Bronchial epithelial cell (primary cell): ENCODE measurements at regions not wholly inside any gene's neighbourhood (a gene's known extent, or its start where the extent isn't known, plus 50 kb on each side); places are given as distances from the start of the nearest gene placed in this dataset.

Source experiments
- DNase-seq: peaks from one replicate; pipeline ENCODE4 v3.0.0-alpha.2; 2010; ENCODE audit warnings: low read depth
- FAIRE-seq: peaks from 2 replicates; lab custom pipeline; 2011; peaks lifted over from hg19 to GRCh38; lab: Jason Lieb, UNC
- H3K27me3 ChIP-seq: 2 replicates; pipeline ENCODE4 v1.5.1; 2011; ENCODE audit warnings: low read length; ENCODE audit not compliant: control insufficient read depth, insufficient read depth
- H3K36me3 ChIP-seq: 2 replicates; pipeline ENCODE4 v1.5.1; 2011; ENCODE audit warnings: low read length; ENCODE audit not compliant: control insufficient read depth, insufficient read depth
- H3K4me3 ChIP-seq: 2 replicates; pipeline ENCODE4 v1.5.1; 2011; ENCODE audit warnings: mild to moderate bottlenecking, low read depth, low read length, control low read depth
- TF ChIP-seq, protein P1 (sequence below): IDR thresholded peaks from 2 replicates; pipeline ENCODE4 v1.5.1; 2011; ENCODE audit warnings: mild to moderate bottlenecking, moderate library complexity, low read length, control low read depth, inconsistent platforms; ENCODE audit not compliant: insufficient read depth, severe bottlenecking

GRCh38 chr20:51980277-51980676 lies 178.0 kb upstream of the SALL4 start:
- TF ChIP-seq, protein P1, sequence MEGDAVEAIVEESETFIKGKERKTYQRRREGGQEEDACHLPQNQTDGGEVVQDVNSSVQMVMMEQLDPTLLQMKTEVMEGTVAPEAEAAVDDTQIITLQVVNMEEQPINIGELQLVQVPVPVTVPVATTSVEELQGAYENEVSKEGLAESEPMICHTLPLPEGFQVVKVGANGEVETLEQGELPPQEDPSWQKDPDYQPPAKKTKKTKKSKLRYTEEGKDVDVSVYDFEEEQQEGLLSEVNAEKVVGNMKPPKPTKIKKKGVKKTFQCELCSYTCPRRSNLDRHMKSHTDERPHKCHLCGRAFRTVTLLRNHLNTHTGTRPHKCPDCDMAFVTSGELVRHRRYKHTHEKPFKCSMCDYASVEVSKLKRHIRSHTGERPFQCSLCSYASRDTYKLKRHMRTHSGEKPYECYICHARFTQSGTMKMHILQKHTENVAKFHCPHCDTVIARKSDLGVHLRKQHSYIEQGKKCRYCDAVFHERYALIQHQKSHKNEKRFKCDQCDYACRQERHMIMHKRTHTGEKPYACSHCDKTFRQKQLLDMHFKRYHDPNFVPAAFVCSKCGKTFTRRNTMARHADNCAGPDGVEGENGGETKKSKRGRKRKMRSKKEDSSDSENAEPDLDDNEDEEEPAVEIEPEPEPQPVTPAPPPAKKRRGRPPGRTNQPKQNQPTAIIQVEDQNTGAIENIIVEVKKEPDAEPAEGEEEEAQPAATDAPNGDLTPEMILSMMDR: no peak
- FAIRE-seq: no peak
- Histone ChIP-seq H3K4me3 (no peak overlapping the region), H3K27me3 (no peaks in the 10 kb centered on the region), H3K36me3 (no peaks in the 10 kb centered on the region)
- no peak for DNase-seq

DNA sequence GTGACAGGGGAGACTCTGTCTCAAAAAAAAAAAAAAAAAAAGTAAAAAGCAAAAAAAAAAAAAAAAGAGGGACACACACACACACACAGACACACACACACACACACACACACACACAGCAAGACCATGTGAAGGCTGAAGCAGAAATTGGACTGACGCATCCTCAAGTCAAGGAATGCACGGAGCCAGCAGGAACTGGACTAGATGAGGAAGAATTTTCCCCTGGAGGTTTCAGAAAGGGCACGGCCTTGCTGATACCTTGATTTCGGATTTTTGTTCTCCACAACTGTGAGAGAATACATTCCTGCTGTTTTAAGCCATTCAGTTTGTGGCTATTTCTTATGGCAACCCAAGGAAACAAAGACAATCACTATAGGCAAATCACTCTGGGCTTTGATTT lies 176.9 kb upstream of the SALL4 start:
- Histone ChIP-seq H3K4me3 (no peak overlapping the region), H3K27me3 (no peaks in the 10 kb centered on the region), H3K36me3 (no peaks in the 10 kb centered on the region)
- TF ChIP-seq, protein P1: no peak
- no peak for FAIRE-seq
- no peak for DNase-seq

DNA sequence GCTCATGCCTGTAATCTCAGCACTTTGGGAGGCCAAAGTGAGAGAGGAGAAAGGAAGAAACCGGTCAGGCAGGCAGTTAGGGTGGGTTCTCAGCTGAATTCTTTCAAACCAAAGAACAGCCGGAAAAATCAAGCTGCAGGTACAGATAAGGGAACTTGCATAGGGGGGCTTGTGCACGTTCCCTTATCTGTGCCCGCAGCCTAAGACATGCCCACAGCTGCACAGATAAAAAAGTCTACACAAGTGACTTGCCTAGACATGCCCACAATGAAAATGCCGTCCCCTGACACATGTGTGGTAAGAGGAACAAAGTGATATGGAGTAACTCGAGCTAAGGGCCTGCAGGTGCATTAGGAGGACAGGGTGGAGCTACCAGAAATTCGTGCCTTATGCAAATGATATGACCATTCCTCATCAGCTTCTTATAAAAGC lies 175.8 kb upstream of the SALL4 start:
- DNase-seq (peak; percentile 66), FAIRE-seq (no peak)
- no peak overlapping the region for H3K4me3 ChIP-seq
- no peaks in the 10 kb centered on the region for H3K36me3 ChIP-seq
- no peaks in the 10 kb centered on the region for H3K27me3 ChIP-seq
- TF ChIP-seq, protein P1: no peak

DNA sequence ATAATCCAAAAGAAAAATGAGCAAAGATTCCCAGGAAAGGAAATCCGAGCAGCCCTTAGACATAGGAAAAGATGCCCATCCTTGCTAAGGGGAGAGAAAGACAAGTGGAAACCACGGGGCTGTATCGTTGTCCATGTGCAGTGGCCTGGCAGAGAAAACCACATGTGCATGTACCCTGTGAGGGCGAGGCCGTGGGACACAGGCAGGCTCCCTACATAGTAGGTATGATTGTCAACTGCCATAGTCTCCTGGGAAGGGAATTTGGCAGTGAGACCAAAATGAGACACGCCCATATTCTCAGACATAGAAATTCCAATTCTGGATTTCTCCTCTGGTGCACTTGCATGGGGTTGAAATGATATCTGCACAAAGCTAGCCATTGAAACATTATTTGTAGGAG lies 169.7 kb upstream of the SALL4 start:
- no peak for FAIRE-seq

GRCh38 chr20:51970858-51971257 lies 168.5 kb upstream of the SALL4 start:
- DNase-seq (no peak), FAIRE-seq (no peak)
- Histone ChIP-seq H3K36me3 (no peaks in the 10 kb centered on the region), H3K27me3 (no peaks in the 10 kb centered on the region), H3K4me3 (no peak overlapping the region)
- TF ChIP-seq, protein P1: no peak

More for the DNA sequence above, 169.7 kb upstream of the SALL4 start:
- TF ChIP-seq, protein P1: no peak
- Histone ChIP-seq H3K27me3 (no peaks in the 10 kb centered on the region), H3K36me3 (no peaks in the 10 kb centered on the region), H3K4me3 (no peak overlapping the region)
- no peak for DNase-seq

GRCh38 chr20:51969191-51969590 lies 166.9 kb upstream of the SALL4 start:
- DNase-seq (no peak), FAIRE-seq (no peak)
- Histone ChIP-seq H3K4me3 (no peak overlapping the region), H3K27me3 (no peaks in the 10 kb centered on the region), H3K36me3 (no peaks in the 10 kb centered on the region)
- TF ChIP-seq, protein P1: no peak
